ENCODE measurements at regions not wholly inside any gene's neighbourhood (a gene's known extent, or its start where the extent isn't known, plus 50 kb on each side); places are given as distances from the start of the nearest gene placed in this dataset.

GRCh38 chr2:212777020-212777491 lies 238.5 kb upstream of the ERBB4 start:
- peak; percentile 56 for TF ChIP-seq CTCF (IDR thresholded peaks at IDR 0.05; ENCODE audit: low read depth, low read length)
- no peak for DNase-seq (ENCODE audit: extremely low read depth, low read depth)

GRCh38 chr2:212773808-212774339 lies 235.3 kb upstream of the ERBB4 start:
- TF ChIP-seq CTCF (IDR thresholded peaks at IDR 0.05; ENCODE audit: low read depth, low read length), result no peak
- no peak for DNase-seq (ENCODE audit: extremely low read depth, low read depth)

- no peak for DNase-seq (ENCODE audit: extremely low read depth, low read depth)
- TF ChIP-seq CTCF (IDR thresholded peaks at IDR 0.05; ENCODE audit: low read depth, low read length), result no peak
Measured at GRCh38 chr2:212770240-212770639, 231.6 kb upstream of the ERBB4 start.

GRCh38 chr2:212766921-212767320 lies 228.3 kb upstream of the ERBB4 start:
- no peak for TF ChIP-seq CTCF (IDR thresholded peaks at IDR 0.05; ENCODE audit: low read depth, low read length)
- no peak for DNase-seq (ENCODE audit: extremely low read depth, low read depth)

- DNase-seq (ENCODE audit: extremely low read depth, low read depth), result no peak
- TF ChIP-seq CTCF (IDR thresholded peaks at IDR 0.05; ENCODE audit: low read depth, low read length), result no peak
Measured at GRCh38 chr2:212752730-212753351, 214.2 kb upstream of the ERBB4 start.

GRCh38 chr2:212745359-212745758 lies 206.8 kb upstream of the ERBB4 start:
- no peak for TF ChIP-seq CTCF (IDR thresholded peaks at IDR 0.05; ENCODE audit: low read depth, low read length)
- no peak for DNase-seq (ENCODE audit: extremely low read depth, low read depth)

- TF ChIP-seq CTCF (IDR thresholded peaks at IDR 0.05; ENCODE audit: low read depth, low read length), result no peak
- no peak for DNase-seq (ENCODE audit: extremely low read depth, low read depth)
Measured at GRCh38 chr2:212737392-212738172, 199.0 kb upstream of the ERBB4 start.
